ENCODE measurements at regions not wholly inside any gene's neighbourhood (a gene's known extent, or its start where the extent isn't known, plus 50 kb on each side); places are given as distances from the start of the nearest gene placed in this dataset.

DNA sequence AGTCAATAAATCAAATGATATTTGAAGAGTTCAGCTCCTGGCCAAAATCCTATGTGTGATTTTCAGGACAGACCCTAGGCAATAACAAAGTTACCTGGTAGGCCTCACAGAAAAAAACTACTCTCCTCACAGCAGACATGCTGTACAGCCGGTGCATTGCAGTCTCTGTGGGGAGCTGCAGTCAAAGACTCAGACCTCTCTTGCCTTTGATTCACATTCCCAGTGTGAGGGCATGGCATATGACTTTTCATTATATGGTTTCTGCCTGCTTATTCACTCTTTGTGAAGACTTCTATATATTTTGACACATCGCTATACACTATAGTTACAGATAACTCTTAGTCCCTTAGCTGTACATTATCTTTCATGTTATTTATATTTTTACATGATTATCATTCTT lies 2684.3 kb upstream of the PCDH20 start:
- POLR2A ChIA-PET: no interaction called here
- H3K27ac Mint-ChIP-seq: no peak overlapping the region
- no peaks in the 10 kb centered on the region for H3K27me3 Mint-ChIP-seq
- DNase-seq (no peak), ATAC-seq (ENCODE audit: poor library complexity) (no peak)
- Histone ChIP-seq H3K36me3 (ENCODE audit: insufficient read depth, low read length) (no peaks in the 10 kb centered on the region), H3K9me3 (ENCODE audit: control insufficient read depth in 1 of 2, insufficient read depth in 1 of 2, low read length in 2 of 2) (peaks cover 4 to 8% of the 10 kb centered on the region in 2 experiments), H3K4me1 (ENCODE audit: insufficient read depth, low read length) (no peaks in the 10 kb centered on the region), H3K27ac (ENCODE audit: low read depth in 1 of 2, low read length in 2 of 2) (no peak overlapping the region), H3K27me3 (ENCODE audit: control insufficient read depth in 1 of 2, insufficient read depth in 2 of 2, low read length in 2 of 2) (no peaks in the 10 kb centered on the region), H3K4me3 (ENCODE audit: low read length) (no peak overlapping the region)
- intact Hi-C loops (cut with DNase I, micrococcal nuclease): no loop called here
- H3K4me3 Mint-ChIP-seq: no peak overlapping the region
- TF ChIP-seq, protein P1, sequence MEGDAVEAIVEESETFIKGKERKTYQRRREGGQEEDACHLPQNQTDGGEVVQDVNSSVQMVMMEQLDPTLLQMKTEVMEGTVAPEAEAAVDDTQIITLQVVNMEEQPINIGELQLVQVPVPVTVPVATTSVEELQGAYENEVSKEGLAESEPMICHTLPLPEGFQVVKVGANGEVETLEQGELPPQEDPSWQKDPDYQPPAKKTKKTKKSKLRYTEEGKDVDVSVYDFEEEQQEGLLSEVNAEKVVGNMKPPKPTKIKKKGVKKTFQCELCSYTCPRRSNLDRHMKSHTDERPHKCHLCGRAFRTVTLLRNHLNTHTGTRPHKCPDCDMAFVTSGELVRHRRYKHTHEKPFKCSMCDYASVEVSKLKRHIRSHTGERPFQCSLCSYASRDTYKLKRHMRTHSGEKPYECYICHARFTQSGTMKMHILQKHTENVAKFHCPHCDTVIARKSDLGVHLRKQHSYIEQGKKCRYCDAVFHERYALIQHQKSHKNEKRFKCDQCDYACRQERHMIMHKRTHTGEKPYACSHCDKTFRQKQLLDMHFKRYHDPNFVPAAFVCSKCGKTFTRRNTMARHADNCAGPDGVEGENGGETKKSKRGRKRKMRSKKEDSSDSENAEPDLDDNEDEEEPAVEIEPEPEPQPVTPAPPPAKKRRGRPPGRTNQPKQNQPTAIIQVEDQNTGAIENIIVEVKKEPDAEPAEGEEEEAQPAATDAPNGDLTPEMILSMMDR (IDR thresholded peaks at IDR 0.05): no peak
- H3K36me3 Mint-ChIP-seq (ENCODE audit: low read depth): no peaks in the 10 kb centered on the region
- H3K9me3 Mint-ChIP-seq: peaks cover 2% of the 10 kb centered on the region
- CTCF ChIA-PET: no interaction called here
- H3K4me1 Mint-ChIP-seq (ENCODE audit: low read depth): no peaks in the 10 kb centered on the region

DNA sequence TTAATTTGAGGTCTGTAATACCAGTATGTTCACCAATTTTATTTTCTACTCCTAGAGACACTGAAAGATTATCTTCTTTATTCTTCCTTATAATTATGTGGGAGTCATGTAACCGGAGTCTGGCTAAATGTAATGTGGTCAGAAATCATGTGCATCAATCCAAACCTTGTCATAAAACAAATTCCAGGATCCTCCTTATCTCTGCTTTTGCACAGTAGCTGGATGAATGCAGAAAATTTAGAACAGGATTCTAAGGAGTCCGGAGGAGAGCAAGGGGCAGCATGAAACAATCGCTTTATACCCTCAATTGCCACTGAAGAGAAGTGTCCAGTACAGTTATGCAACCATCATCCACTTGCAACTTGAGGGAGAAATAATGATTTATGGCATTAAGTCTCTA lies 2674.7 kb upstream of the PCDH20 start:
- intact Hi-C loops (cut with DNase I, micrococcal nuclease): no loop called here
- Mint-ChIP-seq H3K36me3 (ENCODE audit: low read depth) (no peaks in the 10 kb centered on the region), H3K9me3 (peaks cover 5% of the 10 kb centered on the region), H3K4me3 (no peak overlapping the region), H3K27ac (no peak overlapping the region), H3K27me3 (no peaks in the 10 kb centered on the region), H3K4me1 (ENCODE audit: low read depth) (no peaks in the 10 kb centered on the region)
- Histone ChIP-seq H3K36me3 (ENCODE audit: insufficient read depth, low read length) (no peaks in the 10 kb centered on the region), H3K27ac (ENCODE audit: low read depth in 1 of 2, low read length in 2 of 2) (no peak overlapping the region), H3K4me3 (ENCODE audit: low read length) (no peak overlapping the region), H3K27me3 (ENCODE audit: control insufficient read depth in 1 of 2, insufficient read depth in 2 of 2, low read length in 2 of 2) (no peaks in the 10 kb centered on the region), H3K9me3 (ENCODE audit: control insufficient read depth in 1 of 2, insufficient read depth in 1 of 2, low read length in 2 of 2) (no peaks in the 10 kb centered on the region), H3K4me1 (ENCODE audit: insufficient read depth, low read length) (no peaks in the 10 kb centered on the region)
- TF ChIP-seq, protein P1 (IDR thresholded peaks at IDR 0.05): no peak
- CTCF ChIA-PET: no interaction called here
- POLR2A ChIA-PET: no interaction called here
- DNase-seq (no peak), ATAC-seq (ENCODE audit: poor library complexity) (no peak)

DNA sequence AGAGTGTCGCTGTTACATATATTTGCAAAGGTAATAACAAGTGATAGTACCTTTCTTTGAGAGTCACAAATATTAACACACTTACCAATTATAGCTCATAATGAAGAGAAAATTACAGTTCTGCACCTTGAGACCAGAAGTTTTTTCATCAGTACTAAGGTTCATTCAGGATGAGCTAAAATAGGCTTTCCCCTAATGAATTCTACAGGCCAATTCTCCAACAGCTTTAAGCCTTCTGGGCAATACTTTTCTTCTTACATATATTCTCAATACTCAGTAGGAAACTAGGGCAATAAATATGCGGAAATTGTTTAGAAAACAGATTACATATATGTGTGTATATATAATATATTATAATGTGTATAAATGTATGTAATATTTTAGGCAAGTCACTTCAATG lies 2672.8 kb upstream of the PCDH20 start:
- Mint-ChIP-seq H3K27me3 (no peaks in the 10 kb centered on the region), H3K9me3 (peaks cover 5% of the 10 kb centered on the region), H3K4me1 (ENCODE audit: low read depth) (no peaks in the 10 kb centered on the region), H3K36me3 (ENCODE audit: low read depth) (no peaks in the 10 kb centered on the region), H3K4me3 (no peak overlapping the region), H3K27ac (no peak overlapping the region)
- Histone ChIP-seq H3K36me3 (ENCODE audit: insufficient read depth, low read length) (no peaks in the 10 kb centered on the region), H3K27me3 (ENCODE audit: control insufficient read depth in 1 of 2, insufficient read depth in 2 of 2, low read length in 2 of 2) (no peaks in the 10 kb centered on the region), H3K9me3 (ENCODE audit: control insufficient read depth in 1 of 2, insufficient read depth in 1 of 2, low read length in 2 of 2) (no peaks in the 10 kb centered on the region), H3K4me1 (ENCODE audit: insufficient read depth, low read length) (no peaks in the 10 kb centered on the region), H3K4me3 (ENCODE audit: low read length) (no peak overlapping the region), H3K27ac (ENCODE audit: low read depth in 1 of 2, low read length in 2 of 2) (no peak overlapping the region)
- TF ChIP-seq, protein P1 (IDR thresholded peaks at IDR 0.05): no peak
- ATAC-seq (ENCODE audit: poor library complexity) (no peak), DNase-seq (no peak)
- POLR2A ChIA-PET: no interaction called here
- CTCF ChIA-PET: no interaction called here
- intact Hi-C loops (cut with DNase I, micrococcal nuclease): no loop called here
